ENCODE measurements at regions not wholly inside any gene's neighbourhood (a gene's known extent, or its start where the extent isn't known, plus 50 kb on each side); places are given as distances from the start of the nearest gene placed in this dataset.

- no TSS peak for BruUV-seq (replicated peaks)
- no peak for FAIRE-seq
- H3K4me1 ChIP-seq (ENCODE audit: insufficient read depth, low read length): no peaks in the 10 kb centered on the region
Measured at GRCh38 chr3:132230156-132231000, 86.8 kb upstream of the ACP3 start.

More at GRCh38 chr3:132230156-132231000, 86.8 kb upstream of the ACP3 start:
- Histone ChIP-seq H3K36me3 (replicated peaks in 1 of 2; ENCODE audit: control insufficient read depth in 1 of 2, insufficient read depth in 2 of 2, low read length in 2 of 2) (no peaks in the 10 kb centered on the region), H3K9ac (ENCODE audit: insufficient read depth, low read depth, low read length) (no peak overlapping the region), H3K4me2 (ENCODE audit: low read depth, low read length) (no peak overlapping the region), H3K4me3 (replicated peaks in 1 of 3; ENCODE audit: insufficient read depth in 1 of 3, low read depth in 2 of 3, low read length in 3 of 3) (no peak overlapping the region), H3K27ac (ENCODE audit: extremely low read length, insufficient read depth, low read length) (no peak overlapping the region), H3K9me3 (ENCODE audit: low read length) (no peaks in the 10 kb centered on the region), H4K20me1 (ENCODE audit: insufficient read depth, low read length) (no peaks in the 10 kb centered on the region), H3K27me3 (ENCODE audit: control insufficient read depth in 1 of 2, insufficient read depth in 2 of 2, low read length in 2 of 2) (no peaks in the 10 kb centered on the region), H2AFZ (ENCODE audit: low read length) (no peak overlapping the region), H3K79me2 (ENCODE audit: insufficient read depth, low read length) (no peaks in the 10 kb centered on the region)
- ChIA-PET CTCF (ENCODE audit: low intra/inter-chr PET ratio, low total read pairs) (no interaction called here), POLR2A (no interaction called here)
- no peak for TF ChIP-seq NFE2L2 (IDR thresholded peaks at IDR 0.05; ENCODE audit: low read length)
- TF ChIP-seq ZNF180 (CRISPR knock-in tag; IDR thresholded peaks at IDR 0.05; ENCODE audit: borderline replicate concordance, low read depth): no peak
- TF ChIP-seq RORA (CRISPR knock-in tag; IDR thresholded peaks at IDR 0.05): no peak
- TF ChIP-seq THRA (CRISPR knock-in tag; IDR thresholded peaks at IDR 0.05; ENCODE audit: borderline replicate concordance): no peak
- TF ChIP-seq, protein P1, sequence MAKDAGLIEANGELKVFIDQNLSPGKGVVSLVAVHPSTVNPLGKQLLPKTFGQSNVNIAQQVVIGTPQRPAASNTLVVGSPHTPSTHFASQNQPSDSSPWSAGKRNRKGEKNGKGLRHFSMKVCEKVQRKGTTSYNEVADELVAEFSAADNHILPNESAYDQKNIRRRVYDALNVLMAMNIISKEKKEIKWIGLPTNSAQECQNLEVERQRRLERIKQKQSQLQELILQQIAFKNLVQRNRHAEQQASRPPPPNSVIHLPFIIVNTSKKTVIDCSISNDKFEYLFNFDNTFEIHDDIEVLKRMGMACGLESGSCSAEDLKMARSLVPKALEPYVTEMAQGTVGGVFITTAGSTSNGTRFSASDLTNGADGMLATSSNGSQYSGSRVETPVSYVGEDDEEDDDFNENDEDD (CRISPR knock-in tag; IDR thresholded peaks at IDR 0.05; ENCODE audit: borderline replicate concordance): no peak
- no peak for TF ChIP-seq BCL6 (CRISPR knock-in tag; IDR thresholded peaks at IDR 0.05)
- no peak for TF ChIP-seq EHMT2 (IDR thresholded peaks at IDR 0.05; ENCODE audit: borderline replicate concordance, low read depth, low read length)
- no peak for TF ChIP-seq FOXJ3 (CRISPR knock-in tag; IDR thresholded peaks at IDR 0.05; ENCODE audit: borderline replicate concordance)
- no peak for TF ChIP-seq ZKSCAN1 (IDR thresholded peaks at IDR 0.05; ENCODE audit: low read length)
- no peak for TF ChIP-seq ZBTB1 (CRISPR knock-in tag; IDR thresholded peaks at IDR 0.05; ENCODE audit: borderline replicate concordance)
- no peak for TF ChIP-seq ZFP1 (CRISPR knock-in tag; IDR thresholded peaks at IDR 0.05)
- no peak for TF ChIP-seq ATF4 (CRISPR knock-in tag; IDR thresholded peaks at IDR 0.05)
- no peak for TF ChIP-seq HMG20B (CRISPR knock-in tag; conservative IDR thresholded peaks at IDR 0.05)
- TF ChIP-seq ZNF558 (CRISPR knock-in tag; IDR thresholded peaks at IDR 0.05; ENCODE audit: borderline replicate concordance): no peak
- WGBS (ENCODE audit: low lambda C conversion rate): 2% methylated on average over 8 of the region's 8 CpGs
- ATAC-seq: no peak
- in situ Hi-C loops (cut with HindIII; ENCODE audit: extremely low pct_ligation_motif_present, low pct_unique_long_range_greater_than_20kb) (no loop called here), intact Hi-C loops (cut with micrococcal nuclease; ENCODE audit: unreplicated experiment) (no loop called here)
- no peak for DNase-seq (ENCODE audit: low spot score)

Measured in HepG2 (cell line).